ENCODE measurements at regions not wholly inside any gene's neighbourhood (a gene's known extent, or its start where the extent isn't known, plus 50 kb on each side); places are given as distances from the start of the nearest gene placed in this dataset.
"Not testable (repeated sequence)": the region's sequence is repeated elsewhere in the genome, so short reads cannot be mapped to it uniquely, and the experiment has no call there.

DNA sequence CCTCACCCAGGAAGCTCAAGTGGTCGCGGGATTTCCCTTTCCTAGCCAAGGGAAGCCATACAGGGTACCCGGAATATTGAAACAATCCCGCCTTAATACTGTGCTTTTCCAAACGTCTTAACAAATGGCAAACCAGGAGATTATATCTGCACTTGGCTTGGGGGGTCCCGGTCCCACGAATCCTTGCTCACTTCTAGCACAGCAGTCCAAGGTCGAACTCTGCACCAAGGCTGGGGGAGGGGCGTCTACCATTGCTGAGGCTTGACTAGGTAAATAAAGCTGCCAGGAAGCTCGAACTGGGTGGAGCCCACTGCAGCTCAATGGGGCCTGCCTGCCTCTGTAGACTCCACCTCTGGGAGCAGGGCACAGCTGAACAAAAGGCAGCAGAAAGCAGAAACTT is 1644.8 kb downstream of the PCDH9 start:
- TF ChIP-seq, protein P1, sequence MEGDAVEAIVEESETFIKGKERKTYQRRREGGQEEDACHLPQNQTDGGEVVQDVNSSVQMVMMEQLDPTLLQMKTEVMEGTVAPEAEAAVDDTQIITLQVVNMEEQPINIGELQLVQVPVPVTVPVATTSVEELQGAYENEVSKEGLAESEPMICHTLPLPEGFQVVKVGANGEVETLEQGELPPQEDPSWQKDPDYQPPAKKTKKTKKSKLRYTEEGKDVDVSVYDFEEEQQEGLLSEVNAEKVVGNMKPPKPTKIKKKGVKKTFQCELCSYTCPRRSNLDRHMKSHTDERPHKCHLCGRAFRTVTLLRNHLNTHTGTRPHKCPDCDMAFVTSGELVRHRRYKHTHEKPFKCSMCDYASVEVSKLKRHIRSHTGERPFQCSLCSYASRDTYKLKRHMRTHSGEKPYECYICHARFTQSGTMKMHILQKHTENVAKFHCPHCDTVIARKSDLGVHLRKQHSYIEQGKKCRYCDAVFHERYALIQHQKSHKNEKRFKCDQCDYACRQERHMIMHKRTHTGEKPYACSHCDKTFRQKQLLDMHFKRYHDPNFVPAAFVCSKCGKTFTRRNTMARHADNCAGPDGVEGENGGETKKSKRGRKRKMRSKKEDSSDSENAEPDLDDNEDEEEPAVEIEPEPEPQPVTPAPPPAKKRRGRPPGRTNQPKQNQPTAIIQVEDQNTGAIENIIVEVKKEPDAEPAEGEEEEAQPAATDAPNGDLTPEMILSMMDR (IDR thresholded peaks at IDR 0.05; ENCODE audit: insufficient read depth, low read length, missing control alignments): no peak
- ChIA-PET CTCF (no interaction called here), POLR2A (no interaction called here)
- H3K4me3 ChIP-seq (ENCODE audit: low read depth, low read length): no peak overlapping the region
- no peak for DNase-seq (ENCODE audit: low read depth, low spot score)

DNA sequence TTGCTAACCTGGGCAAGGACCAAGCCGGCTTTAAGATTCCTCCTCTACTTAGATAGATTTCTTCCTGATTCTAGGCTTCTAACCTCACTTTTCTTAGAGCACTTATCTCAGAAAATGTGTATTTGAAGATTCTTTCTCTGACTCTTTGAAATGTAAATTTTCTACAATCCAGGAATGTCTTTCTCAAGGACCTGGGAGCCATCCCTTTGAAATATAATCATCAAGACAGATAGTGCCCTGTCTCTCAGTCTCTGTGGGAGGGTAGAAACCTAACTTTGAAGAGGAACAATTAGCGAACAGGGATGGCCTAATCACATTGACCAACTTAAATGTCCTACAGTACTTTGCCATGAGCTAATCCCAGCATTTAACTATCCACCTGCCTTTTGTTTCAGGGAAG is 1646.0 kb downstream of the PCDH9 start:
- TF ChIP-seq, protein P1 (IDR thresholded peaks at IDR 0.05; ENCODE audit: insufficient read depth, low read length, missing control alignments): no peak
- no peak for DNase-seq (ENCODE audit: low read depth, low spot score)
- ChIA-PET CTCF (no interaction called here), POLR2A (no interaction called here)
- H3K4me3 ChIP-seq (ENCODE audit: low read depth, low read length): no peak overlapping the region

- TF ChIP-seq, protein P1 (IDR thresholded peaks at IDR 0.05; ENCODE audit: insufficient read depth, low read length, missing control alignments): no peak
- CTCF ChIA-PET: no interaction called here
- no peak for DNase-seq (ENCODE audit: low read depth, low spot score)
- H3K4me3 ChIP-seq (ENCODE audit: low read depth, low read length): no peak overlapping the region
- POLR2A ChIA-PET: no interaction called here
Observed at GRCh38 chr13:65582160-65582559, 1648.0 kb downstream of the PCDH9 start.

DNA sequence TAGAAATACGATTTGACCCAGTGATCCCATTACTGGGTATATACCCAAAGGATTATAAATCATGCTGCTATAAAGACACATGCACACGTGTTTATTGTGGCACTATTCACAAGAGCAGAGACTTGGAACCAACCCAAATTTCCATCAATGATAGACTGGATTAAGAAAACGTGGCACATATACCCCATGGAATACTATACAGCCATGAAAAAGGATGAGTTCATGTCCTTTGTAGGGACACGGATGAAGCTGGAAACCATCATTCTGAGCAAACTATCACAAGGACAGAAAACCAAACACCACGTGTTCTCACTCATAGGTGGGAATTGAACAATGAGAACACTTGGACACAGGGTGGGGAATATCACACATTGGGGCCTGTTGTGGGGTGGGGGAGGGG is 1665.6 kb downstream of the PCDH9 start:
- POLR2A ChIA-PET; CTCF ChIA-PET; H3K4me3 ChIP-seq (ENCODE audit: low read depth, low read length); DNase-seq (ENCODE audit: low read depth, low spot score): not testable (repeated sequence)

DNA sequence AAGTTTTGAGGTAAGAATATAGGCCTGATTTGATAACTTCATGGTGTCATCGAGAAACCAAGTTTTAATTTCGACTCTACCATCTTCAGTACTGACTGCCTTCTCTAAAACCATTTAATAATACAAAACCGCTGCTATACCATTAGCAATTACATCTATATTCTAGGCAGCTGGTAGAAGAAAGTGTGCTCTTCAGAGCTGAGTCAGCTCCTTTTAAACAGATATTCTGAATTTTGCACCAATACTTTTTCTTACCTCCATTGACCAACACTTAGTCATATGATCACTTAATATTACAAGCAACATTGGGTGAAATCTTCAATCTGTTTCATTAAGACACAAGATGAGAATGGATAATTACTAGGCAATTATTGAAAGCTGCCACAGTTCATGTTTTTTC is 1667.8 kb downstream of the PCDH9 start:
- POLR2A ChIA-PET: no interaction called here

GRCh38 chr13:65560936-65561335 is 1669.2 kb downstream of the PCDH9 start:
- DNase-seq (ENCODE audit: low read depth, low spot score): no peak
- no peak overlapping the region for H3K4me3 ChIP-seq (ENCODE audit: low read depth, low read length)
- ChIA-PET CTCF (interaction anchor here (1.0 kb wide), 1 partner anchor 33 kb away, joined by 3 read pairs; no protein-coding TSS in a partner anchor), POLR2A (no interaction called here)
- TF ChIP-seq, protein P1 (IDR thresholded peaks at IDR 0.05; ENCODE audit: insufficient read depth, low read length, missing control alignments): no peak

More for the DNA sequence above, 1667.8 kb downstream of the PCDH9 start:
- CTCF ChIA-PET: no interaction called here
- TF ChIP-seq, protein P1 (IDR thresholded peaks at IDR 0.05; ENCODE audit: insufficient read depth, low read length, missing control alignments): no peak
- no peak overlapping the region for H3K4me3 ChIP-seq (ENCODE audit: low read depth, low read length)
- no peak for DNase-seq (ENCODE audit: low read depth, low spot score)

GRCh38 chr13:65555962-65556361 is 1674.2 kb downstream of the PCDH9 start:
- no peak overlapping the region for H3K4me3 ChIP-seq (ENCODE audit: low read depth, low read length)
- TF ChIP-seq, protein P1 (IDR thresholded peaks at IDR 0.05; ENCODE audit: insufficient read depth, low read length, missing control alignments): no peak
- ChIA-PET POLR2A (no interaction called here), CTCF (no interaction called here)
- no peak for DNase-seq (ENCODE audit: low read depth, low spot score)
